ENCODE measurements at regions not wholly inside any gene's neighbourhood (a gene's known extent, or its start where the extent isn't known, plus 50 kb on each side); places are given as distances from the start of the nearest gene placed in this dataset.

- no peaks in the 10 kb centered on the region for H3K9me2 ChIP-seq (ENCODE audit: insufficient read depth, low read length)
- peak overlapping the region; percentile 99 for H3K4me3 ChIP-seq (ENCODE audit: low read length)
- H3K36me3 ChIP-seq (ENCODE audit: insufficient read depth, low read length) = no peaks in the 10 kb centered on the region
- no peak overlapping the region for H2AFZ ChIP-seq (ENCODE audit: low read depth, low read length)
- H3K4me2 ChIP-seq (ENCODE audit: low read length) = peak overlapping the region; percentile 65
- peaks cover 4% of the 10 kb centered on the region for H3K79me2 ChIP-seq (replicated peaks; ENCODE audit: insufficient read depth, low read length)
- H3K9ac ChIP-seq (ENCODE audit: low read length) = peak overlapping the region; percentile 87
- peak overlapping the region; percentile 74 for H3K27ac ChIP-seq (ENCODE audit: low read length)
- H3K9me3 ChIP-seq (ENCODE audit: low read length) = no peaks in the 10 kb centered on the region
- H3F3A ChIP-seq (ENCODE audit: insufficient read depth, low read length, poor library complexity, severe bottlenecking) = no peaks in the 10 kb centered on the region
- no peaks in the 10 kb centered on the region for H3K27me3 ChIP-seq (ENCODE audit: insufficient read depth, low read depth, low read length)
- TF ChIP-seq CTCF (IDR thresholded peaks at IDR 0.05; ENCODE audit: poor library complexity, severe bottlenecking) (no peak), RAD21 (conservative IDR thresholded peaks at IDR 0.05) (no peak), EZH2 (IDR thresholded peaks at IDR 0.05; ENCODE audit: borderline replicate concordance, insufficient read depth, low read length, poor library complexity, severe bottlenecking) (no peak)
- H4K20me1 ChIP-seq (ENCODE audit: insufficient read depth) = no peaks in the 10 kb centered on the region
These were observed 99.0 kb upstream of the SOD1 start for GRCh38 chr21:31560479-31560878.

GRCh38 chr21:31559368-31560119 is 99.9 kb upstream of the SOD1 start:
- no peak for TF ChIP-seq POLR2AphosphoS5 (IDR thresholded peaks at IDR 0.05)
- peak; percentile 19 for TF ChIP-seq CTCF (IDR thresholded peaks at IDR 0.05; ENCODE audit: poor library complexity, severe bottlenecking)
- no peak for TF ChIP-seq EZH2 (IDR thresholded peaks at IDR 0.05; ENCODE audit: borderline replicate concordance, insufficient read depth, low read length, poor library complexity, severe bottlenecking)
- peak; percentile 35 for TF ChIP-seq SMC3 (conservative IDR thresholded peaks at IDR 0.05; ENCODE audit: poor library complexity)
- TF ChIP-seq RAD21 (conservative IDR thresholded peaks at IDR 0.05) = peak; percentile 31
- no peak for TF ChIP-seq TAF1 (IDR thresholded peaks at IDR 0.05; ENCODE audit: low read depth)
- TF ChIP-seq MXI1 (conservative IDR thresholded peaks at IDR 0.05; ENCODE audit: poor library complexity, severe bottlenecking) = no peak
- TF ChIP-seq REST (IDR thresholded peaks at IDR 0.05; ENCODE audit: borderline replicate concordance) = peak; percentile 49
- no peak for TF ChIP-seq EP300 (conservative IDR thresholded peaks at IDR 0.05; ENCODE audit: poor library complexity, severe bottlenecking)
- H3K4me3 ChIP-seq (ENCODE audit: low read length) = peak overlapping the region; percentile 99
- H3F3A ChIP-seq (ENCODE audit: insufficient read depth, low read length, poor library complexity, severe bottlenecking) = no peaks in the 10 kb centered on the region
- H3K27me3 ChIP-seq (ENCODE audit: insufficient read depth, low read depth, low read length) = no peaks in the 10 kb centered on the region
- H3K9me3 ChIP-seq (ENCODE audit: low read length) = no peaks in the 10 kb centered on the region
- H3K36me3 ChIP-seq (ENCODE audit: insufficient read depth, low read length) = no peaks in the 10 kb centered on the region
- H3K9me2 ChIP-seq (ENCODE audit: insufficient read depth, low read length) = no peaks in the 10 kb centered on the region
- peak overlapping the region; percentile 65 for H3K4me2 ChIP-seq (ENCODE audit: low read length)
- peaks cover 4% of the 10 kb centered on the region for H3K79me2 ChIP-seq (replicated peaks; ENCODE audit: insufficient read depth, low read length)
- peak overlapping the region; percentile 74 for H3K27ac ChIP-seq (ENCODE audit: low read length)
- peak overlapping the region; percentile 87 for H3K9ac ChIP-seq (ENCODE audit: low read length)
- peak overlapping the region; percentile 62 for H2AFZ ChIP-seq (ENCODE audit: low read depth, low read length)
- H4K20me1 ChIP-seq (ENCODE audit: insufficient read depth) = no peaks in the 10 kb centered on the region

Measured in neural cell (in vitro differentiated cells).